Esophagus muscularis mucosa (tissue), 3 donors: ENCODE measurements at regions not wholly inside any gene's neighbourhood (a gene's known extent, or its start where the extent isn't known, plus 50 kb on each side); places are given as distances from the start of the nearest gene placed in this dataset.

Experiments used
- CTCF ChIP-seq, 3 experiments: fragments of 200-600 bp in 2 of 3; fragments of 450-650 bp in 1 of 3; sonication (generic) in 2 of 3; IDR thresholded peaks; one replicate each; pipeline ENCODE4 v1.5.1; 2017 to 2019; ENCODE audit warnings: antibody characterized with exemption in 3 of 3, mild to moderate bottlenecking in 2 of 3, moderate library complexity in 1 of 3
- POLR2AphosphoS5 ChIP-seq, 2 donors: sonication (generic); formaldehyde crosslinking; IDR thresholded peaks; one replicate each; pipeline ENCODE4 v1.6.1; 2017; ENCODE audit warnings: antibody characterized with exemption in 2 of 2

DNA sequence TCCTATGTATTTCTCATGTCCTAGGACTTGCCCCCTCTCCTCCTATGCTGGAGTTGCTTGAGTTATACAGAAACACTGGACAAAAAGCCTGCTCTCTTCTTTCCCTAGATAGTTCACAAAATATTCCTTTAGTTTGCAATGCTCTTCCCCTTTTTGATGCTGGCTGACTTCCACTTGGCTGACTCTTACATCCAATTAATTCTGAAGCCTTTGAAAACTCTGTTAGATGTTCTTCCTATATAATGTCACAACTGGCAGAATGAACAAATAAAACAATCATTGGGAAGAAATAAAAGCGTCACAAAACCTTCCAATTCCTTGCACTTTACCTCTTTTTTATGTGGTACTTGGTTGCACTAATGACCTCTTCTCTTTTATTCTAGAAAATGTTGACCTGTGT, 253.8 kb upstream of the CITED2 start:
- no peak for TF ChIP-seq CTCF (IDR thresholded peaks at IDR 0.05)
- no peak for TF ChIP-seq POLR2AphosphoS5 (IDR thresholded peaks at IDR 0.05)
